Ovary (tissue), 7 donors: ENCODE measurements at regions not wholly inside any gene's neighbourhood (a gene's known extent, or its start where the extent isn't known, plus 50 kb on each side); places are given as distances from the start of the nearest gene placed in this dataset.

Experiments used
- DNase-seq, 5 donors: peaks; one replicate each; pipeline ENCODE4 v3.0.0-alpha.2; 2019 to 2020
- H3K27ac ChIP-seq, 2 donors: fragments of 200-600 bp; one replicate each; pipeline versions ENCODE4 v1.5.1 to v1.8.0; 2019 to 2022
- H3K27me3 ChIP-seq: fragments of 200-600 bp; one replicate; pipeline ENCODE4 v1.8.0; 2022
- H3K36me3 ChIP-seq: fragments of 200-600 bp; sonication (generic); one replicate; pipeline ENCODE4 v1.5.1; 2019
- H3K4me1 ChIP-seq: one replicate; pipeline ENCODE4 v1.8.1; 2013; ENCODE audit warnings: mild to moderate bottlenecking, moderate library complexity; ENCODE audit not compliant: insufficient read depth
- H3K4me3 ChIP-seq: fragments of 200-600 bp; sonication (generic); one replicate; pipeline ENCODE4 v1.5.1; 2017
- H3K9me3 ChIP-seq, 2 donors: fragments of 200-600 bp in 1 of 2; sonication (generic) in 1 of 2; one replicate each; pipeline versions ENCODE4 v1.5.1 to v1.8.1; 2013 to 2019; ENCODE audit warnings: mild to moderate bottlenecking in 1 of 2, moderate library complexity in 1 of 2
- CTCF ChIP-seq, 3 donors: fragments of 450-650 bp in 2 of 3; fragments of 200-600 bp in 1 of 3; IDR thresholded peaks; one replicate each; pipeline versions ENCODE4 v1.5.1 to v1.8.0; 2016 to 2022; ENCODE audit warnings: antibody characterized with exemption in 3 of 3, mild to moderate bottlenecking in 1 of 3
- EP300 ChIP-seq: sonication (generic); formaldehyde crosslinking; IDR thresholded peaks from one replicate; pipeline ENCODE4 v1.6.1; 2017; ENCODE audit warnings: antibody characterized with exemption
- POLR2A ChIP-seq: fragments of 450-650 bp; IDR thresholded peaks from one replicate; pipeline ENCODE4 v1.6.1; 2017; ENCODE audit warnings: antibody characterized with exemption, mild to moderate bottlenecking, moderate library complexity
- WGBS, 3 donors: extraction: QIAGEN DNeasy Blood & Tissue Kit in 1 of 3; methylation state at CpG; one replicate each; pipeline versions ENCODE4 v1.1.5 to v1.1.7; 2013 to 2017; 5-methylcytosine and 5-hydroxymethylcytosine counted together
- intact Hi-C, 4 donors: fragments of 100-400 bp; cut with DNase I; formaldehyde crosslinking; loops; one replicate each; pipeline versions ENCODE4 v1.11.0 to v1.15.1; 2022 to 2023
- donor health status: DM: no; HTN: no; CAD: no; lungs with moderate emphysema.
- donor health status: DM: no; HTN: no; CAD: no.
- donor health status: Bipolar disorder and iron deficiency.
- donor health status: DM: no; HTN: no; CAD: no.
- donor health status: DM: yes; HTN: yes; CAD: no.

DNA sequence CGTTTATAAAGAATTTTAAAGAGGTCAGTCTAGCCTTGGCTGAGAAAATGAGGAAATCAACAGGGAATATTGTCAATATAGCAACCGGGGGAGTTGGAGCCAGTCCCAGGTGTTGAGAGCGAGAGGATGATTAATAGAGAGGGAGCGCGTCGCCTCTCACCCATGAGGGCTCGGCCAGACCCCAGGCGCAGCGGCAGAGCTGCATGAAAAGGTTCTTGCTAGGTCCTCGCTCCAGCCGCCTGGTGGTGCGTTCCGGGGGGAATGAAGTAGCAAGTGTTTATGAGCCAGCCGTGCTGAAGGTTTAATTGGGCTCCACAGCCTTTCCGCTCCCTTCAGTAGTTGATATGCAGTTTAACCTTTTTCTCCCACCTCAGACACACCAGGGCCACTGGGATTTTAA lies 167.3 kb upstream of the IRX1 start:
- no peak for TF ChIP-seq POLR2A
- TF ChIP-seq CTCF (IDR thresholded peaks at IDR 0.05), result no peak
- TF ChIP-seq EP300, result no peak
- Histone ChIP-seq H3K27ac (no peak overlapping the region), H3K27me3 (no peaks in the 10 kb centered on the region), H3K4me1 (no peaks in the 10 kb centered on the region), H3K36me3 (no peaks in the 10 kb centered on the region), H3K4me3 (no peak overlapping the region), H3K9me3 (no peaks in the 10 kb centered on the region)
- DNase-seq, result no peak
- 2 to 5% (median 3%) methylated on average over 15 of the region's 15 CpGs for WGBS, 3 donors
- intact Hi-C loops, result no loop called here

DNA sequence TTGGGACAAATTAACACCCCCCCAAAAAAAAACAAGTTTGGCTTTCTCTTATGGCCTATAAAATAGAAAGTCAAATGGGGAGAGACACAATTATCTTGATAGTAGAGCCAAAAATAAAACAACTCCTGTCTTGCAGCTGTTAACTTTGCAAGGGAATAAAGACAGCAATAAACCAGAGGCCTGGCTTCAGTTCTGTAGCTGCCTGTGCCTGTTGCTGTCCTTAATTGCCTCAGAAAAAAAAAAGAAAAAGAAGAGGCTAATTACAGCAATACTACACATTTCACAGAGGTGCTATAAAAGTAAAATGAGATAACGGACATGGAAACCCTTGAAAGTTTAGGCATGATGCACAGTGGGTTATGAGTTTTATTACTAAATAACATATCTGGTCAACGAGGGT lies 170.7 kb upstream of the IRX1 start:
- no peaks in the 10 kb centered on the region for H3K27me3 ChIP-seq
- intact Hi-C loops, result no loop called here
- DNase-seq, result no peak
- H3K4me1 ChIP-seq, result no peaks in the 10 kb centered on the region
- H3K4me3 ChIP-seq, result no peak overlapping the region
- H3K36me3 ChIP-seq, result no peaks in the 10 kb centered on the region
- no peak overlapping the region for H3K27ac ChIP-seq
- TF ChIP-seq CTCF (IDR thresholded peaks at IDR 0.05), result no peak
- 11 to 30% (median 24%) methylated on average over 2 of the region's 2 CpGs for WGBS, 3 donors
- H3K9me3 ChIP-seq, result no peaks in the 10 kb centered on the region

GRCh38 chr5:3417376-3417943 lies 178.2 kb upstream of the IRX1 start:
- TF ChIP-seq POLR2A (no peak), CTCF (IDR thresholded peaks at IDR 0.05) (no peak), EP300 (no peak)
- DNase-seq, result no peak
- H3K9me3 ChIP-seq, result no peaks in the 10 kb centered on the region
- no peaks in the 10 kb centered on the region for H3K27me3 ChIP-seq
- H3K4me1 ChIP-seq, result no peaks in the 10 kb centered on the region
- 68 to 72% (median 71%) methylated on average over 17 of the region's 17 CpGs for WGBS, 3 donors
- H3K36me3 ChIP-seq, result no peaks in the 10 kb centered on the region
- H3K4me3 ChIP-seq, result no peak overlapping the region
- intact Hi-C loops, result no loop called here
- H3K27ac ChIP-seq, result no peak overlapping the region

GRCh38 chr5:3414371-3414770 lies 181.3 kb upstream of the IRX1 start:
- H3K4me1 ChIP-seq, result no peaks in the 10 kb centered on the region
- intact Hi-C loops, result no loop called here
- no peaks in the 10 kb centered on the region for H3K9me3 ChIP-seq
- H3K4me3 ChIP-seq, result no peak overlapping the region
- no peak for DNase-seq
- H3K36me3 ChIP-seq, result no peaks in the 10 kb centered on the region
- no peak overlapping the region for H3K27ac ChIP-seq
- TF ChIP-seq EP300 (no peak), POLR2A (no peak), CTCF (IDR thresholded peaks at IDR 0.05) (no peak)
- H3K27me3 ChIP-seq, result no peaks in the 10 kb centered on the region
- WGBS, 3 donors, result 54 to 59% (median 55%) methylated on average over 7 of the region's 7 CpGs
